Sigmoid colon (tissue), 6 donors: ENCODE measurements at regions not wholly inside any gene's neighbourhood (a gene's known extent, or its start where the extent isn't known, plus 50 kb on each side); places are given as distances from the start of the nearest gene placed in this dataset.

Experiments
- DNase-seq: peaks from one replicate; pipeline ENCODE4 v3.0.0-alpha.2; 2019
- H3K27ac ChIP-seq, 4 donors: fragments of 200-600 bp; sonication (generic); one replicate each; pipeline ENCODE4 v1.5.1; 2016 to 2019; ENCODE audit warnings: mild to moderate bottlenecking in 1 of 4
- H3K27me3 ChIP-seq, 3 donors: fragments of 200-600 bp; sonication (generic); one replicate each; pipeline ENCODE4 v1.5.1; 2019; ENCODE audit warnings: mild to moderate bottlenecking in 1 of 3
- H3K36me3 ChIP-seq, 4 donors: fragments of 200-600 bp; sonication (generic); one replicate each; pipeline ENCODE4 v1.5.1; 2016 to 2019
- H3K4me1 ChIP-seq, 4 donors: fragments of 200-600 bp; sonication (generic); one replicate each; pipeline ENCODE4 v1.5.1; 2017 to 2019
- H3K4me3 ChIP-seq, 4 donors: fragments of 200-600 bp; sonication (generic); one replicate each; pipeline ENCODE4 v1.5.1; 2017 to 2019; ENCODE audit warnings: mild to moderate bottlenecking in 2 of 4, moderate library complexity in 1 of 4
- H3K9me3 ChIP-seq, 4 donors: fragments of 200-600 bp in 3 of 4; sonication (generic) in 3 of 4; one replicate each; pipeline versions ENCODE4 v1.5.1 to v1.6.1; 2013 to 2019
- CTCF ChIP-seq, 4 experiments: fragments of 450-650 bp in 3 of 4; fragments of 200-600 bp in 1 of 4; IDR thresholded peaks; one replicate each; pipeline ENCODE4 v1.5.1; 2016 to 2019; ENCODE audit warnings: antibody characterized with exemption in 4 of 4, mild to moderate bottlenecking in 3 of 4, moderate library complexity in 2 of 4
- EP300 ChIP-seq, 4 donors: sonication (generic); formaldehyde crosslinking; IDR thresholded peaks; one replicate each; pipeline ENCODE4 v1.6.1; 2017; ENCODE audit warnings: antibody characterized with exemption in 4 of 4
- POLR2A ChIP-seq, 2 donors: fragments of 450-650 bp; IDR thresholded peaks; one replicate each; pipeline ENCODE4 v1.6.1; 2016; ENCODE audit warnings: antibody characterized with exemption in 2 of 2, mild to moderate bottlenecking in 2 of 2, moderate library complexity in 2 of 2
- POLR2AphosphoS5 ChIP-seq, 4 donors: sonication (generic); formaldehyde crosslinking; IDR thresholded peaks; one replicate each; pipeline ENCODE4 v1.6.1; 2017; ENCODE audit warnings: antibody characterized with exemption in 4 of 4
- WGBS, 2 donors: extraction: QIAGEN DNeasy Blood & Tissue Kit; methylation state at CpG; one replicate each; pipeline ENCODE4 v1.1.7; 2013; 5-methylcytosine and 5-hydroxymethylcytosine counted together
- intact Hi-C: fragments of 100-400 bp; cut with DNase I; formaldehyde crosslinking; loops from one replicate; pipeline ENCODE4 v1.15.1; 2023
- donor health status: healthy with polysubstance abuse.
- donor health status: healthy.

GRCh38 chr12:27193854-27194544 lies 50.1 kb upstream of the STK38L start:
- DNase-seq = peak; percentile 94
- Histone ChIP-seq H3K4me3 (no peak overlapping the region), H3K9me3 (no peaks in the 10 kb centered on the region), H3K27ac (peak overlapping the region; percentile 81 to 89 (median 85)), H3K4me1 (peaks cover 0 to 78% (median 66%) of the 10 kb centered on the region in 4 donors), H3K27me3 (no peaks in the 10 kb centered on the region), H3K36me3 (no peaks in the 10 kb centered on the region)
- intact Hi-C loops = loop anchor here (1.0 to 10.0 kb wide), 5 partner anchors 15 to 449 kb away; partner anchors contain the start of gene MED21
- WGBS, 2 donors = 55 to 82% methylated on average over 2 of the region's 2 CpGs
- peak in 2 of 4 experiments; percentile 15 to 25 for TF ChIP-seq CTCF (IDR thresholded peaks at IDR 0.05)
- peak; percentile 77 to 91 (median 88) for TF ChIP-seq POLR2AphosphoS5 (IDR thresholded peaks at IDR 0.05)
- TF ChIP-seq EP300 (IDR thresholded peaks at IDR 0.05) = peak; percentile 67 to 89 (median 83)
- peak in 1 of 2 donors; percentile 15 for TF ChIP-seq POLR2A (IDR thresholded peaks at IDR 0.05)
